Sigmoid colon (tissue), 4 donors: ENCODE measurements at regions not wholly inside any gene's neighbourhood (a gene's known extent, or its start where the extent isn't known, plus 50 kb on each side); places are given as distances from the start of the nearest gene placed in this dataset.

ENCODE experiments used
- CTCF ChIP-seq, 4 experiments: fragments of 450-650 bp in 3 of 4; fragments of 200-600 bp in 1 of 4; IDR thresholded peaks; one replicate each; pipeline ENCODE4 v1.5.1; 2016 to 2019; ENCODE audit warnings: antibody characterized with exemption in 4 of 4, mild to moderate bottlenecking in 3 of 4, moderate library complexity in 2 of 4
- POLR2AphosphoS5 ChIP-seq, 4 donors: sonication (generic); formaldehyde crosslinking; IDR thresholded peaks; one replicate each; pipeline ENCODE4 v1.6.1; 2017; ENCODE audit warnings: antibody characterized with exemption in 4 of 4

DNA sequence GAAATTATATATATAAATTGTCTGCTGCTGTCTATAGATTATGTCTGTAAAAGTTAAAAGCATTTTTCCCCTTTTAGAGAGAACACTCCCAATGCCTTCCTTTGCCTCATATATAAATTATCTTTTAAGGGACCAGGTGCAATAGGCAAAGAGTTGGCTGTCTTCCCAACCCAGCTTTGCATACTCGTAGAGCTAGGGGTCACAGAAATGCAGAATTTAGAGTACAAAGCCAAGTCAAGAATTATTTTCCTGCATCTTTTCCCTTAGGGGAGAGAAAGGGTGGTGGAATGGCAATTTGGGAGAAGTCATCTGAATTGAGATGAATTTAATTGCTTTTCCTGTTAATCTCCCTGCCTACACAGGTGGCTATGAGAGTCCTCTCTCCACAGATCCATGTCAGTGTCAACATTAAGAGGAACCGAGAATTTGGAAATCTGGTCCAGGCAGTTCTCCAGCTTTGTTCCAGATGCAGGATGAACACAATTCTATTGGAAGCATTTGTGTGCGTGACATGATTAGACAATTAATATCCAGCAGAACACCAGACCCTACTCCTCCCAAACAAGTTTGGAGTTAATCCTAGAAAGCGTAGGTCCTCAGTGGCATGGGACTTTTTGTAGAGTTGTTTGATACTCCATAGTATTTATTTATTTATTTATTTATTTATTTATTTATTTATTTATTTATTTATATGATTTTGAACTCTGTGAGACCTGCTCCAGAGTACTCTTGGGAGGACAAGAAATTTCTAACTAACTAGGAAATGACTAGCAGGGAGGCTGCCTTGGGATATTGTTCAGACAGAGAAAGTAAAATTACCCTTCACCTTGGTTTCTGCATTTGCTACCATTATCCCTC is 80.3 kb upstream of the SKAP2 start:
- TF ChIP-seq CTCF (IDR thresholded peaks at IDR 0.05): no peak
- TF ChIP-seq POLR2AphosphoS5 (IDR thresholded peaks at IDR 0.05): no peak
